Left ventricle myocardium inferior (tissue), 1 donor: ENCODE measurements at regions not wholly inside any gene's neighbourhood (a gene's known extent, or its start where the extent isn't known, plus 50 kb on each side); places are given as distances from the start of the nearest gene placed in this dataset.

Experiments
- DNase-seq: peaks from one replicate; pipeline ENCODE4 v3.0.0-alpha.2; 2020
- H3K27ac ChIP-seq: fragments of 200-600 bp; replicated peaks from 2 replicates; pipeline ENCODE4 v1.8.0; 2021
- H3K27me3 ChIP-seq: fragments of 200-600 bp; 2 replicates; pipeline ENCODE4 v1.8.0; 2021; ENCODE audit warnings: low read depth
- H3K36me3 ChIP-seq: fragments of 200-600 bp; 2 replicates; pipeline ENCODE4 v1.8.0; 2021
- H3K4me1 ChIP-seq: fragments of 200-600 bp; 2 replicates; pipeline ENCODE4 v1.8.0; 2021
- H3K4me3 ChIP-seq: fragments of 200-600 bp; 2 replicates; pipeline ENCODE4 v1.8.0; 2021; ENCODE audit warnings: mild to moderate bottlenecking, moderate library complexity
- H3K9me3 ChIP-seq: fragments of 200-600 bp; replicated peaks from 2 replicates; pipeline ENCODE4 v1.8.0; 2021
- intact Hi-C: fragments of 100-400 bp; cut with micrococcal nuclease; formaldehyde crosslinking; loops from one replicate; pipeline ENCODE4 v1.11.0; 2022
- TF ChIP-seq, protein P1 (sequence below): fragments of 200-600 bp; IDR thresholded peaks from 2 replicates; pipeline ENCODE4 v1.8.0; 2021; ENCODE audit warnings: antibody characterized with exemption, mild to moderate bottlenecking, borderline replicate concordance
- donor health status: DM: no; HTN: yes; CAD: no; lungs with severe emphysema.

DNA sequence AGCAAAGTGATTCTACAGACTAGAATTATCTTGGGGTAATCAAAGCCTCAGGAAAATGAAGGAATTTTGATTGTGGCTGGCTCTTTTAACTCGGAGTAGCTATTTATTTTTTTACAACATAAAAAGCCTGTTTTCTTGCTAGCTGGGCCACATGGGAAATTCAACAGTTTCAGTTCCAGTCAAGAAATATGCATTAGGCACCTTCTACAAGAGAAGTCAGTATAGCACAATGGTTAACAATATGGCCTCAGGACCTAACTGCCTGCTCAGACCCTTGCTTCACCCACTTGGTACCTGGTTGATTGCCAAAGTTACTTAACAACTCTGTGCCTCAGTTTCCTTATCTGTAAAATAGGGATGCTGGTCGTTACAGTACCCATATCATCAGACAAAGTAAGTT, 586.2 kb downstream of the ZNF608 start:
- no peak overlapping the region for H3K4me3 ChIP-seq
- TF ChIP-seq, protein P1, sequence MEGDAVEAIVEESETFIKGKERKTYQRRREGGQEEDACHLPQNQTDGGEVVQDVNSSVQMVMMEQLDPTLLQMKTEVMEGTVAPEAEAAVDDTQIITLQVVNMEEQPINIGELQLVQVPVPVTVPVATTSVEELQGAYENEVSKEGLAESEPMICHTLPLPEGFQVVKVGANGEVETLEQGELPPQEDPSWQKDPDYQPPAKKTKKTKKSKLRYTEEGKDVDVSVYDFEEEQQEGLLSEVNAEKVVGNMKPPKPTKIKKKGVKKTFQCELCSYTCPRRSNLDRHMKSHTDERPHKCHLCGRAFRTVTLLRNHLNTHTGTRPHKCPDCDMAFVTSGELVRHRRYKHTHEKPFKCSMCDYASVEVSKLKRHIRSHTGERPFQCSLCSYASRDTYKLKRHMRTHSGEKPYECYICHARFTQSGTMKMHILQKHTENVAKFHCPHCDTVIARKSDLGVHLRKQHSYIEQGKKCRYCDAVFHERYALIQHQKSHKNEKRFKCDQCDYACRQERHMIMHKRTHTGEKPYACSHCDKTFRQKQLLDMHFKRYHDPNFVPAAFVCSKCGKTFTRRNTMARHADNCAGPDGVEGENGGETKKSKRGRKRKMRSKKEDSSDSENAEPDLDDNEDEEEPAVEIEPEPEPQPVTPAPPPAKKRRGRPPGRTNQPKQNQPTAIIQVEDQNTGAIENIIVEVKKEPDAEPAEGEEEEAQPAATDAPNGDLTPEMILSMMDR, result no peak

DNA sequence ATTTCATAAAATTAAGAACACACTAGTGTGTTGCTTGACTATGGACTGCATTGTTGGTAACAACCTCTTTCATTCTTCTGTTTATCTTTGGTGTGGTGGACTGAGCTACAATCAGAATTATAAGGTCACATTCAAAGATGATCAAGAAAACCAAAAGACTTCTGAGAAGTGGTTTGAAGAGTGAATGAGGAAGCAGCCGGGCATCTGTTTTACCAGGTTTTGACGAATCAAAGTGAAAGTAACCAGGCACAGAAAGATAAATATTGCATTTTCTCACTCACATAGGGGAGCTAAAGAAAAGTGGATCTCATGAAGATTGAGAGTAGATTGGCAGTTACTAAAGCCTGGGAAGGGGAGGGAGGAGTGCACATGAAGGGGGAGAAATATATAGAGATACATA, 589.1 kb downstream of the ZNF608 start:
- TF ChIP-seq, protein P1, result no peak
- no peak overlapping the region for H3K4me3 ChIP-seq
- H3K4me1 ChIP-seq, result peaks cover 12% of the 10 kb centered on the region
- no peaks in the 10 kb centered on the region for H3K27me3 ChIP-seq
- H3K27ac ChIP-seq, result no peak overlapping the region
- intact Hi-C loops, result no loop called here
- no peak for DNase-seq
- no peaks in the 10 kb centered on the region for H3K36me3 ChIP-seq
- H3K9me3 ChIP-seq, result peaks cover 43% of the 10 kb centered on the region

More for the DNA sequence above, 586.2 kb downstream of the ZNF608 start:
- no peaks in the 10 kb centered on the region for H3K36me3 ChIP-seq
- peaks cover 15% of the 10 kb centered on the region for H3K9me3 ChIP-seq
- H3K27me3 ChIP-seq, result no peaks in the 10 kb centered on the region
- no peak for DNase-seq
- intact Hi-C loops, result no loop called here
- H3K4me1 ChIP-seq, result peaks cover 22% of the 10 kb centered on the region
- no peak overlapping the region for H3K27ac ChIP-seq

DNA sequence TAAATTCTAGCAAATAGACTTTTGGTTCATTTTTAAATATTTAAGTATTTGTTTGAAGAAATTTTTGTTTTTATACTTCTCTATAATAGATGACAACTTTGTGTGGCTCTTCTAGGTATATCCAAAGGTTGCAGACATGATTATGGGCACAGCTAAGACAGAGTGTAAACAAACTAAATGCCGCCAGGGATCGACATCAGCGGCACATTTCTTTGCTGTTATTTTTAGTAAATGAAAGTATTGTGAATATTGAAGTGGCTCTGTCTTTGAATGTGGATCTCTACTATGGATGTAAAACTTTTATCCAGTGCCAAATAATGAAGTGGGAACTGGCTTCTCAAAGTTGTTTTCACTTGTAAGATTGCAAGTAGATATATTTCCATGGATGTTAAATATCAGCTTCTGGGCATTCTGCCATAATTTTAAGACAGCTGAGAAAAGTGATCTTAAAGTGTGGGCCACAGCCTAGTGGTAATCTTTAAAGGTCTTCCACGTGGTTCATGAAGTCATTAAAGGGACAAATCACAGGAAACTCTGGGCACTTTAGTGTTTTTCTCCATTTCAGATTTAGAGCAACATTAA, 589.9 kb downstream of the ZNF608 start:
- Histone ChIP-seq H3K4me1 (peaks cover 12% of the 10 kb centered on the region), H3K4me3 (no peak overlapping the region), H3K36me3 (no peaks in the 10 kb centered on the region), H3K9me3 (peaks cover 46% of the 10 kb centered on the region), H3K27me3 (no peaks in the 10 kb centered on the region), H3K27ac (no peak overlapping the region)
- intact Hi-C loops, result no loop called here
- TF ChIP-seq, protein P1, result no peak
- no peak for DNase-seq

DNA sequence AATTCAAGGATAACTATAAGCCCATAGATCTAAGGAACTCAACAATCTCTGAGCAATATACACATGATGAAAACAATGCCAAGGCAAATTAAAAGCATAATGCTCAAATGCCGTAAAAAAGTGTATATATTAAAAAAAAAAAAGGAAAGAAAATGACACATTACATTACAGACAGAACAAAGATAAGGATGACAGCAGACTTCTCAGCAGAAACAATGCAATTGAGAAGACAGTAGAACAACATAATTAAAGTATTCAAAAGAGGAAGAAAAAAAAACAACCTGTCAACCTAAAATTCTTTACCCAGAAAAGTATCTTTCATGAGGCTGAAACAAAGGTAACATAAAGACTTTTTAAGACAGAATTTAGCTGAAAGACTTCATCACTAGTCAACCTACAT, 591.7 kb downstream of the ZNF608 start:
- H3K4me3 ChIP-seq, result no peak overlapping the region
- no peak overlapping the region for H3K27ac ChIP-seq
- no peaks in the 10 kb centered on the region for H3K36me3 ChIP-seq
- TF ChIP-seq, protein P1, result no peak
- no peak for DNase-seq
- no peaks in the 10 kb centered on the region for H3K27me3 ChIP-seq
- peaks cover 63% of the 10 kb centered on the region for H3K9me3 ChIP-seq
- intact Hi-C loops, result no loop called here
- peaks cover 12% of the 10 kb centered on the region for H3K4me1 ChIP-seq

DNA sequence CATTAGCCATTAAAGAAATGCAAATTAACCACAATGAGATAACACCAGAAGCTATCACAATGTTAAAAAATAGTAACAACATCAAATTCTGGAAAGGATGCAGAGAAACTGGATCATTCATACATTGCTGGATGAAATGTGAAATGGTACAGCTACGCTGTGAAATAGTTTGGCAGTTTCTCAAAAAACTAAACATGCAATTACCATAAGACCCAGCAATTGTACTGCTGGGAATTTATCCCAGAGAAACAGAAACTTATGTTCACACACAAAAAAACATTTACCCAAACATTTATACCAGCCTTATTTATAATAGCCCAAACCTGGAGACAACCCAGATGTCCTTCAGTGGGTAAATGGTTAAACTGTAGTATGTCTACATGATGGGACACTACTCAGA, 592.9 kb downstream of the ZNF608 start:
- no peak for DNase-seq
- TF ChIP-seq, protein P1, result no peak
- H3K27ac ChIP-seq, result no peak overlapping the region
- H3K9me3 ChIP-seq, result peaks cover 63% of the 10 kb centered on the region
- H3K36me3 ChIP-seq, result no peaks in the 10 kb centered on the region
- no peaks in the 10 kb centered on the region for H3K27me3 ChIP-seq
- no peak overlapping the region for H3K4me3 ChIP-seq
- intact Hi-C loops, result no loop called here
- H3K4me1 ChIP-seq, result peaks cover 12% of the 10 kb centered on the region
